ENCODE measurements at regions not wholly inside any gene's neighbourhood (a gene's known extent, or its start where the extent isn't known, plus 50 kb on each side); places are given as distances from the start of the nearest gene placed in this dataset.
A peak's percentile ranks its signal among the peaks of the same experiment; 100 is the strongest.

DNA sequence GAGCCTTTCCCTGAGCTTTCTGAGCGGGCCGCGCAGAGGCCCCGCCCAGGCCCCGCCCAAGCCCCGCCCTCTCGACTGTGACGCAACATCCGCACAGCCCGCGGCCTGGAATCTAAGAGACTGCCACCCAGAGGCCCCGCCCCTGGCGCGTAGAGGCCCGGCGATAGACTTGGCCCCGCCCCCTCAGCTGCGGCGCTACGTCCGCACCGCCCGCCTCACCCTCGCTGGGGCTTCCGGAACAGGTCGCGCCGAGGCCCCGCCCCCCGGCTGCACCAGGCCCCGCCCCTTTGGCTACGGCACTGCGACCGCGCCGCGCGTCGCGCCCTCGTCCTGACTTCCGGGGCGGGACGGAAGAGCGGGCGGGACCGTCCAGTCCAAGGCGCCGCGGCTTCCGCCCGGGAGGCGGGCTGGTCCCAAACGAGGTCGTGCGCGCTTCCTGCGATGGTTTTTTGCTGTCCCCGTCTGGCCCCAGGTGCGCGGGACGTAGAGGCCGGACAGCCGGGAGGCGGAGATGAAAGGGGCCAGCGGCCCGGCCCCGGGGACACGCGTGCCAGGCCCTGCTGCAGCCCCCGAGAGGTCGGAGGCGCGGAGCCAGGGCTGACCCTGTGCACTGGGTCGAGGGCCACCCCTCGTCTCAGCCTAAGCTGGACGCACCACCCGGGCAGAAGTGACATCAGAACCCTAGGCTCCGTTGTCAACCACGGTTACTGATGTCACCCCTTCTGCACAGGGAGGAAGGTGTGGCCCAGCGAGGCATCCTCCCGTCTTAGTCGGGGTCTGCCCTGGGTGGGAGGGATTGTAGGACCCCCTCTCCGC is 59.0 kb upstream of the WNT7B start:
- TF ChIP-seq, protein P1, sequence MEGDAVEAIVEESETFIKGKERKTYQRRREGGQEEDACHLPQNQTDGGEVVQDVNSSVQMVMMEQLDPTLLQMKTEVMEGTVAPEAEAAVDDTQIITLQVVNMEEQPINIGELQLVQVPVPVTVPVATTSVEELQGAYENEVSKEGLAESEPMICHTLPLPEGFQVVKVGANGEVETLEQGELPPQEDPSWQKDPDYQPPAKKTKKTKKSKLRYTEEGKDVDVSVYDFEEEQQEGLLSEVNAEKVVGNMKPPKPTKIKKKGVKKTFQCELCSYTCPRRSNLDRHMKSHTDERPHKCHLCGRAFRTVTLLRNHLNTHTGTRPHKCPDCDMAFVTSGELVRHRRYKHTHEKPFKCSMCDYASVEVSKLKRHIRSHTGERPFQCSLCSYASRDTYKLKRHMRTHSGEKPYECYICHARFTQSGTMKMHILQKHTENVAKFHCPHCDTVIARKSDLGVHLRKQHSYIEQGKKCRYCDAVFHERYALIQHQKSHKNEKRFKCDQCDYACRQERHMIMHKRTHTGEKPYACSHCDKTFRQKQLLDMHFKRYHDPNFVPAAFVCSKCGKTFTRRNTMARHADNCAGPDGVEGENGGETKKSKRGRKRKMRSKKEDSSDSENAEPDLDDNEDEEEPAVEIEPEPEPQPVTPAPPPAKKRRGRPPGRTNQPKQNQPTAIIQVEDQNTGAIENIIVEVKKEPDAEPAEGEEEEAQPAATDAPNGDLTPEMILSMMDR (conservative IDR thresholded peaks at IDR 0.05; ENCODE audit: low read depth in 2 of 2): no peak
- TF ChIP-seq POLR2AphosphoS5 (IDR thresholded peaks at IDR 0.05; ENCODE audit: low read depth): peak; percentile 76
- no peak for TF ChIP-seq EZH2phosphoT487 (IDR thresholded peaks at IDR 0.05; ENCODE audit: unreplicated experiment)
- no peak for TF ChIP-seq EZH2 (IDR thresholded peaks at IDR 0.05; ENCODE audit: low read depth, unreplicated experiment)
- TF ChIP-seq, protein P2, sequence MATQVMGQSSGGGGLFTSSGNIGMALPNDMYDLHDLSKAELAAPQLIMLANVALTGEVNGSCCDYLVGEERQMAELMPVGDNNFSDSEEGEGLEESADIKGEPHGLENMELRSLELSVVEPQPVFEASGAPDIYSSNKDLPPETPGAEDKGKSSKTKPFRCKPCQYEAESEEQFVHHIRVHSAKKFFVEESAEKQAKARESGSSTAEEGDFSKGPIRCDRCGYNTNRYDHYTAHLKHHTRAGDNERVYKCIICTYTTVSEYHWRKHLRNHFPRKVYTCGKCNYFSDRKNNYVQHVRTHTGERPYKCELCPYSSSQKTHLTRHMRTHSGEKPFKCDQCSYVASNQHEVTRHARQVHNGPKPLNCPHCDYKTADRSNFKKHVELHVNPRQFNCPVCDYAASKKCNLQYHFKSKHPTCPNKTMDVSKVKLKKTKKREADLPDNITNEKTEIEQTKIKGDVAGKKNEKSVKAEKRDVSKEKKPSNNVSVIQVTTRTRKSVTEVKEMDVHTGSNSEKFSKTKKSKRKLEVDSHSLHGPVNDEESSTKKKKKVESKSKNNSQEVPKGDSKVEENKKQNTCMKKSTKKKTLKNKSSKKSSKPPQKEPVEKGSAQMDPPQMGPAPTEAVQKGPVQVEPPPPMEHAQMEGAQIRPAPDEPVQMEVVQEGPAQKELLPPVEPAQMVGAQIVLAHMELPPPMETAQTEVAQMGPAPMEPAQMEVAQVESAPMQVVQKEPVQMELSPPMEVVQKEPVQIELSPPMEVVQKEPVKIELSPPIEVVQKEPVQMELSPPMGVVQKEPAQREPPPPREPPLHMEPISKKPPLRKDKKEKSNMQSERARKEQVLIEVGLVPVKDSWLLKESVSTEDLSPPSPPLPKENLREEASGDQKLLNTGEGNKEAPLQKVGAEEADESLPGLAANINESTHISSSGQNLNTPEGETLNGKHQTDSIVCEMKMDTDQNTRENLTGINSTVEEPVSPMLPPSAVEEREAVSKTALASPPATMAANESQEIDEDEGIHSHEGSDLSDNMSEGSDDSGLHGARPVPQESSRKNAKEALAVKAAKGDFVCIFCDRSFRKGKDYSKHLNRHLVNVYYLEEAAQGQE (IDR thresholded peaks at IDR 0.05; ENCODE audit: unreplicated experiment): no peak

All from GM23338 (cell line).